ENCODE measurements at regions not wholly inside any gene's neighbourhood (a gene's known extent, or its start where the extent isn't known, plus 50 kb on each side); places are given as distances from the start of the nearest gene placed in this dataset.

DNA sequence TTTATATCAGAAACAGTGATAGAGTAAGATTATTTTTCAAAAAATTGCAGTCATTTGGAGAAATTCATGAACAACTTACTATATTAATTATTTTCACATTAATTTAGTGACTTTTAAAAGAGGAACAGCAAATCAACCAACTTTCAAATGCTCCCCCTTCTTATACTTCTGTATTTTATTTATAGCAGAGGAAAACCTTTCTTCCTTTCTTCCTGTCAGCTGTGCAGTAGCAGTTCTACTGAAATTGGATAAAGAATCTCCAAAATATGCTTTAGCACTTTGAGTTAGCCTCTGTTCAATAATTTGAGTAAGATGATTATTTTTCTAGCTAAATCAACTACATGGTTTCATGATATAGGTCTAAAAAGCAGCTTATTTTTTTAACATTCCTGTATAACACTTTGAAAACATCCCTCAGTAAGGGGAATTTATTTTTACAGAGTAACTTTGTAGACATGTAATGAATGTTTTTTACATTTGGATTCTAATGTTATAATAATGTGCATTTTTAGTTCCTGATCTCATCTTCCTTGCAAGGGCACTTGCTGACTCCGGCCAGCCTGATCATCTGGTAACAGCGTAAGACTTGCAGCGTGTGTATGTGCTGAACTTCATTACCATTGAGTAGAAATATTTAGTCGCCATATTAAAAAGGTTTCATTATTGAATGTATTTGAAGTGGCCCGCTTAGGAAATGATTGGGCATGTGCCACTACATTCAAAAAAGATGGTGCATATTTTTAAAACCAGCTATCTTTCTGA is 158.3 kb upstream of the HDAC9 start:
- H2BK5ac ChIP-seq (ENCODE audit: low read length) = no peak overlapping the region
- H2BK12ac ChIP-seq (ENCODE audit: low read length) = no peak overlapping the region
- H2AK5ac ChIP-seq (ENCODE audit: low read depth, low read length) = no peak overlapping the region
- no peak overlapping the region for H2AFZ ChIP-seq (ENCODE audit: low read length)
- no peak overlapping the region for H2BK120ac ChIP-seq (ENCODE audit: low read depth, low read length)
- H3K27me3 ChIP-seq (ENCODE audit: control insufficient read depth in 3 of 3, insufficient read depth in 3 of 3, low read depth in 1 of 3, low read length in 3 of 3) = no peaks in the 10 kb centered on the region
- H4K8ac ChIP-seq (ENCODE audit: low read depth, low read length) = no peak overlapping the region
- no peak for DNase-seq (ENCODE audit: low spot score)
- no peaks in the 10 kb centered on the region for H3K79me1 ChIP-seq (ENCODE audit: low read depth, low read length)
- no peaks in the 10 kb centered on the region for H3K4me1 ChIP-seq (ENCODE audit: control insufficient read depth in 2 of 2, insufficient read depth in 1 of 2, low read depth in 1 of 2, low read length in 2 of 2)
- H3K18ac ChIP-seq (ENCODE audit: low read length) = no peak overlapping the region
- H3K4me2 ChIP-seq (ENCODE audit: insufficient read depth, low read length, poor library complexity, severe bottlenecking) = no peak overlapping the region
- H4K91ac ChIP-seq (ENCODE audit: low read depth, low read length, poor library complexity) = no peak overlapping the region
- no peak overlapping the region for H3K4ac ChIP-seq (ENCODE audit: low read length)
- no peak overlapping the region for H3K14ac ChIP-seq (ENCODE audit: low read length)
- no peak overlapping the region for H3K27ac ChIP-seq (replicated peaks; ENCODE audit: low read length)
- no peaks in the 10 kb centered on the region for H3K36me3 ChIP-seq (replicated peaks in 1 of 2; ENCODE audit: control insufficient read depth in 2 of 2, insufficient read depth in 2 of 2, low read length in 2 of 2)
- H2BK15ac ChIP-seq (ENCODE audit: low read length) = no peak overlapping the region
- H3K9me3 ChIP-seq (replicated peaks in 1 of 2; ENCODE audit: control insufficient read depth in 2 of 2, insufficient read depth in 1 of 2, low read depth in 1 of 2, low read length in 2 of 2) = no peaks in the 10 kb centered on the region
- H3K9ac ChIP-seq (ENCODE audit: low read depth, low read length, poor library complexity) = no peak overlapping the region
- WGBS, 2 donors (ENCODE audit: extremely low coverage in 2 of 2, insufficient read length in 2 of 2, insufficient replicate concordance in 1 of 2) = no CpG with 5 or more reads among the region's 5 CpGs
- no peak overlapping the region for H3K4me3 ChIP-seq (ENCODE audit: low read length in 2 of 2)
- no peak overlapping the region for H3K23ac ChIP-seq (ENCODE audit: low read depth, low read length, poor library complexity)

DNA sequence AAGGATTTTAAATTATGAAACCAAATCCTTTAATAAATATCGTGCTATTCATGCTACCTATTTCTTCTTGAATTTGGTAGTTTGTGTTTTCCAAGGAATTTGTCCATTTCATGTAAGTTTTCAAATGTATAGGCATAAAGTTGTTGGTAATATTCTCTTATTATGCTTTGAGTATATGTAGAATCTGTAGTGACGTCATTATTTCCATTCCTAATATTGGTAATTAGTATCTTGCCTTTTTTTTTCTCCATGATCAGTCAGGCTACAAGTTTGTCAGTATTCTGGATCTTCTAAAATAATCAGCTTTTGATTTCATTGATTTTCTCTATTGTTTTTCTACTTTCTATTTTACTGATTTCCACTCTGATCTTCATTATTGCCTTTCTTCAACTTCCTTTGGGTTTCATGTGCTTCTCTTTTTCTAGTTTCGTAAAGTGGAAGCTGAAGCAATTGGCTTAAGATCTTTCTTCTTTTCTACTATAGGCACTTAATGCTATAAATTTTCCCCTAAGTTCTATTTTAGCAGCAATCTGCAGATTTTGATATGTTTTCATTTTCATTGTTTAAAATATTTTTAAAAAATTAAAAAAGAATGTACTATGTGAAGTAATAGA is 156.5 kb upstream of the HDAC9 start:
- no peak overlapping the region for H3K23ac ChIP-seq (ENCODE audit: low read depth, low read length, poor library complexity)
- no peak overlapping the region for H4K91ac ChIP-seq (ENCODE audit: low read depth, low read length, poor library complexity)
- H3K36me3 ChIP-seq (replicated peaks in 1 of 2; ENCODE audit: control insufficient read depth in 2 of 2, insufficient read depth in 2 of 2, low read length in 2 of 2) = no peaks in the 10 kb centered on the region
- no CpG with 5 or more reads among the region's 3 CpGs for WGBS, 2 donors (ENCODE audit: extremely low coverage in 2 of 2, insufficient read length in 2 of 2, insufficient replicate concordance in 1 of 2)
- no peak overlapping the region for H3K4me2 ChIP-seq (ENCODE audit: insufficient read depth, low read length, poor library complexity, severe bottlenecking)
- DNase-seq (ENCODE audit: low spot score) = no peak
- H3K9me3 ChIP-seq (replicated peaks in 1 of 2; ENCODE audit: control insufficient read depth in 2 of 2, insufficient read depth in 1 of 2, low read depth in 1 of 2, low read length in 2 of 2) = no peaks in the 10 kb centered on the region
- H3K14ac ChIP-seq (ENCODE audit: low read length) = no peak overlapping the region
- no peak overlapping the region for H3K9ac ChIP-seq (ENCODE audit: low read depth, low read length, poor library complexity)
- no peak overlapping the region for H4K8ac ChIP-seq (ENCODE audit: low read depth, low read length)
- no peak overlapping the region for H2BK15ac ChIP-seq (ENCODE audit: low read length)
- no peak overlapping the region for H2BK12ac ChIP-seq (ENCODE audit: low read length)
- H2AK5ac ChIP-seq (ENCODE audit: low read depth, low read length) = no peak overlapping the region
- no peaks in the 10 kb centered on the region for H3K4me1 ChIP-seq (ENCODE audit: control insufficient read depth in 2 of 2, insufficient read depth in 1 of 2, low read depth in 1 of 2, low read length in 2 of 2)
- no peak overlapping the region for H3K4ac ChIP-seq (ENCODE audit: low read length)
- no peak overlapping the region for H3K4me3 ChIP-seq (ENCODE audit: low read length in 2 of 2)
- H3K27me3 ChIP-seq (ENCODE audit: control insufficient read depth in 3 of 3, insufficient read depth in 3 of 3, low read depth in 1 of 3, low read length in 3 of 3) = no peaks in the 10 kb centered on the region
- no peak overlapping the region for H2BK5ac ChIP-seq (ENCODE audit: low read length)
- H3K79me1 ChIP-seq (ENCODE audit: low read depth, low read length) = no peaks in the 10 kb centered on the region
- H3K27ac ChIP-seq (replicated peaks; ENCODE audit: low read length) = no peak overlapping the region
- no peak overlapping the region for H2BK120ac ChIP-seq (ENCODE audit: low read depth, low read length)
- no peak overlapping the region for H2AFZ ChIP-seq (ENCODE audit: low read length)
- H3K18ac ChIP-seq (ENCODE audit: low read length) = no peak overlapping the region

DNA sequence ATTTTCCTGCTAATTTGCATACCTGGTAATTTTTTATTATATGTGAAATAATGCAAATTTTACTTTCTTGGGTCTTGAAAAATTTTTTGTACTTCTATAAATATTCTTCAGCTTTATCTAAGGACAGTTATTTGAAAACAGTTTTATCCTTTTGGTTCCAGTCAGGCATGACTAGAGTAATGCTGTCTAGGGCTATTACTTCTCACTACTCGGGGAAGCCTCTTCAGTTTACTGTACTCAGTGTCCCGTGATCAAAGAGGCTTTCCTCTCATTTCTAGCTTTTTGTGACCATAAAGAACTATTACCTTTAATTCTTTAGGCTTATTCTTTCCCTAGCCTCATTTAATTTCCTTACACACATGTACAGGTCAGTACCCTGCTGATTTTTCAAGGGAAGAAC is 153.8 kb upstream of the HDAC9 start:
- WGBS, 2 donors (ENCODE audit: extremely low coverage in 2 of 2, insufficient read length in 2 of 2, insufficient replicate concordance in 1 of 2) = no CpG with 5 or more reads among the region's 2 CpGs
- H3K4ac ChIP-seq (ENCODE audit: low read length) = no peak overlapping the region
- no peaks in the 10 kb centered on the region for H3K27me3 ChIP-seq (ENCODE audit: control insufficient read depth in 3 of 3, insufficient read depth in 3 of 3, low read depth in 1 of 3, low read length in 3 of 3)

DNA sequence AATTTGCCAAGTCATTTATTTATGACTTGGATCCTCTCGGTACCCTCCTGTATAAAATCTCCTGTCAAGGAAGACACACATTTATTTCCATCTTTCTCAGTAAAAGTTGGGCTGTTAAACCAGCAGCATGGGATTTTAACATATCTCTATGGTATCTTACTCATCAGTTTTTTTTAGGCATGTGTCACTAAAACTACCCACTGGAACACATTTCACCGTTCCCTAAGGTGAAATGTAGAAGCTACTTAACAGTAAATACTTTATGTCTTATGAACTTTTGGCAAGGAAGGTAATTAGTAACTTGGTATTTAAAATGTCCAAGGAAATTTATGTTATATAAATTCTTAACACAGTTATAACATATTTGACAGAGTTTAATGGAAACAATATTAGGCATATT is 152.5 kb upstream of the HDAC9 start:
- Histone ChIP-seq H3K23ac (ENCODE audit: low read depth, low read length, poor library complexity) (no peak overlapping the region), H3K27ac (replicated peaks; ENCODE audit: low read length) (no peak overlapping the region), H2AK5ac (ENCODE audit: low read depth, low read length) (no peak overlapping the region), H3K4me3 (ENCODE audit: low read length in 2 of 2) (no peak overlapping the region), H4K8ac (ENCODE audit: low read depth, low read length) (no peak overlapping the region), H3K9ac (ENCODE audit: low read depth, low read length, poor library complexity) (no peak overlapping the region), H2BK5ac (ENCODE audit: low read length) (no peak overlapping the region), H2BK120ac (ENCODE audit: low read depth, low read length) (no peak overlapping the region), H3K79me1 (ENCODE audit: low read depth, low read length) (no peaks in the 10 kb centered on the region), H3K4me1 (ENCODE audit: control insufficient read depth in 2 of 2, insufficient read depth in 1 of 2, low read depth in 1 of 2, low read length in 2 of 2) (no peaks in the 10 kb centered on the region), H3K4me2 (ENCODE audit: insufficient read depth, low read length, poor library complexity, severe bottlenecking) (no peak overlapping the region), H3K36me3 (replicated peaks in 1 of 2; ENCODE audit: control insufficient read depth in 2 of 2, insufficient read depth in 2 of 2, low read length in 2 of 2) (no peaks in the 10 kb centered on the region), H2BK15ac (ENCODE audit: low read length) (no peak overlapping the region), H3K18ac (ENCODE audit: low read length) (no peak overlapping the region), H2BK12ac (ENCODE audit: low read length) (no peak overlapping the region), H3K9me3 (replicated peaks in 1 of 2; ENCODE audit: control insufficient read depth in 2 of 2, insufficient read depth in 1 of 2, low read depth in 1 of 2, low read length in 2 of 2) (no peaks in the 10 kb centered on the region), H3K27me3 (ENCODE audit: control insufficient read depth in 3 of 3, insufficient read depth in 3 of 3, low read depth in 1 of 3, low read length in 3 of 3) (no peaks in the 10 kb centered on the region), H4K91ac (ENCODE audit: low read depth, low read length, poor library complexity) (no peak overlapping the region), H3K4ac (ENCODE audit: low read length) (no peak overlapping the region), H2AFZ (ENCODE audit: low read length) (no peak overlapping the region), H3K14ac (ENCODE audit: low read length) (no peak overlapping the region)
- WGBS, 2 donors (ENCODE audit: extremely low coverage in 2 of 2, insufficient read length in 2 of 2, insufficient replicate concordance in 1 of 2) = no CpG with 5 or more reads among the region's 2 CpGs
- DNase-seq (ENCODE audit: low spot score) = no peak

More for the DNA sequence above, 153.8 kb upstream of the HDAC9 start:
- Histone ChIP-seq H3K27ac (replicated peaks; ENCODE audit: low read length) (no peak overlapping the region), H3K36me3 (replicated peaks in 1 of 2; ENCODE audit: control insufficient read depth in 2 of 2, insufficient read depth in 2 of 2, low read length in 2 of 2) (no peaks in the 10 kb centered on the region), H3K9me3 (replicated peaks in 1 of 2; ENCODE audit: control insufficient read depth in 2 of 2, insufficient read depth in 1 of 2, low read depth in 1 of 2, low read length in 2 of 2) (no peaks in the 10 kb centered on the region), H2BK5ac (ENCODE audit: low read length) (no peak overlapping the region), H2BK15ac (ENCODE audit: low read length) (no peak overlapping the region), H3K9ac (ENCODE audit: low read depth, low read length, poor library complexity) (no peak overlapping the region), H2AK5ac (ENCODE audit: low read depth, low read length) (no peak overlapping the region), H4K91ac (ENCODE audit: low read depth, low read length, poor library complexity) (no peak overlapping the region), H3K4me3 (ENCODE audit: low read length in 2 of 2) (no peak overlapping the region), H3K4me1 (ENCODE audit: control insufficient read depth in 2 of 2, insufficient read depth in 1 of 2, low read depth in 1 of 2, low read length in 2 of 2) (no peaks in the 10 kb centered on the region), H3K79me1 (ENCODE audit: low read depth, low read length) (no peaks in the 10 kb centered on the region), H3K18ac (ENCODE audit: low read length) (no peak overlapping the region), H3K4me2 (ENCODE audit: insufficient read depth, low read length, poor library complexity, severe bottlenecking) (no peak overlapping the region), H2BK120ac (ENCODE audit: low read depth, low read length) (no peak overlapping the region), H2AFZ (ENCODE audit: low read length) (no peak overlapping the region), H4K8ac (ENCODE audit: low read depth, low read length) (no peak overlapping the region), H2BK12ac (ENCODE audit: low read length) (no peak overlapping the region), H3K23ac (ENCODE audit: low read depth, low read length, poor library complexity) (no peak overlapping the region), H3K14ac (ENCODE audit: low read length) (no peak overlapping the region)
- no peak for DNase-seq (ENCODE audit: low spot score)
